GM19397 (cell line): ENCODE measurements at regions not wholly inside any gene's neighbourhood (a gene's known extent, or its start where the extent isn't known, plus 50 kb on each side); places are given as distances from the start of the nearest gene placed in this dataset.
"Not testable (repeated sequence)": the region's sequence is repeated elsewhere in the genome, so short reads cannot be mapped to it uniquely, and the experiment has no call there.

Source experiments
- ATAC-seq: cut with Tn5 transposase; IDR thresholded peaks from one replicate; pipeline ENCODE4 v1.9.1; 2021; ENCODE audit warnings: mild to moderate bottlenecking, moderate library complexity; ENCODE audit not compliant: unreplicated experiment

DNA sequence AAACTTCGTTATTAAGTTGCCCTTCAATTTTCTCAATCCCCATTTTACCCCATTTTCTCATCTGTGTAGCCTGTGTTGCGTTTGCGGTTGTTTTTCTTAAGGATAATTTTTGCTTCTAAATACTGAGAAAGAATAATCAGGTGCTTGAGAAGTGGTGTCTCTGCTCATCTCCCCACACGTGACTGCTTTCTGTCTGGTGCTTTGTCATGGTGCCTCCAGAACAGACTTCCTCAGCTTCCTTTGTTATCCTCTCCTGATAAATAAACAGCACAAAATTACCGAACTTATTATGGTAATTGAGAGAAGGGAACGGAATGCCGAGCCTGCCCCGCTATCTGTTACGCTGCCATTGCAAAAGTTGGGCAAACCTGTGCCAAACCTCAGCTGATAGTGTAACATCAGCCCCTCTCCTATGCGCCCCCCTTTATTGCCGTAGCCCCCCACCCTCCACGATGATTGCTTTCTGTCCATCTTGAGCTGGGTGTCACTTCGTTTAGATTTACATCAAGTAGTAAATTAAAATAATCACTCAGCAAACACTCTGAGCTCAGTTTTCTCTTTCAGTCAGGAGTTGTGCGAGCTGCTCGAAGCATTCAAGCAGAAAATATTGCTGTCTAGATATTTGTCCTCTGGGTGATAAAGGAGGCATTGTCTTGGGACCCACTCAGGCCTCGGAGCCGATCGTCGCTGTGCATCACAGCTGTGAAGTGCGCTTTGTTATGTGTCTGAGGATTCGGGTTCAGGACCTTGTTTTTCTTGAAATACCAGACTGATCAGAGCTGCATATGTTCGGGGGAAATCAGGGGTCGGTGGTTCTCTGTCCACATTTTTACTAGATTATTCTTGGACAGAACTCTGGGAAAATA is 1008.5 kb upstream of the FANCL start:
- ATAC-seq, result no peak

DNA sequence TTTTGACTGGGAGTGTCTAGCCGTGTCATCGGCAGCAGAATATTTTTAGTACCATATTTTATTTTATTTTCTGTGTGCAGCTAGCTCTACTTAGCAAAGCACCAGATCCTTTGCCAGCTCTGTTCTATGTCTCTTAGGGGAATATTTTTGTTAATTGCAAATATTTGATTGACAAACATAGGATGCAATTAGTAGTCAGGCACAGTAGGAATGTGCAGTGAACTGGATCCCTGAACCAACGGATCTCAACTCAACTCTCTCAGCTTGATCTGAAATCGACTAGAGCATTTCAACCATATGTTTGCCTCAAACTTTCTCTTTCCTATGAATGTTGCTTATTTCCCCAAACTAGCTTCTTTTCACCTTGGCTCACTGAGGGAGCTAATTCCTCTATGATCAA is 998.0 kb upstream of the FANCL start:
- no peak for ATAC-seq

DNA sequence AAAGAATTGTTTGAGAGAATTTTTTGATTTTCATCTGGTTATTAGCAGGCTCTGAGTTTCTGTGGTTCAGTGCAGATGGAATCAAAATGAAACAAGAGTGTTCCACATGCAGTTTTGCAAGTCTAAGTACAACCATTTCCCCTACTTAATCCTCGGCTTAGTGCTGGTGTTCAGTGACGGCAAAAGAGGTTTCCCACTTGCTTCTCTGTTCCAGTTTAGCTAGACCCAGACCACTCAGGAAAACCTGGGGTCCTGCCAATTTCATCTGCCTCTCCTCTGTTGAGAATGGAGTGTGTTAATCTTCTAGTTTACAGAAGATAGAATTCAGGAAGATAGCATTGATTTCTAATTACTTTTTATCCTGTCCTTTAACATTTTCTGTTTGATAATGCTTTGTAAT is 996.2 kb upstream of the FANCL start:
- ATAC-seq, result no peak

DNA sequence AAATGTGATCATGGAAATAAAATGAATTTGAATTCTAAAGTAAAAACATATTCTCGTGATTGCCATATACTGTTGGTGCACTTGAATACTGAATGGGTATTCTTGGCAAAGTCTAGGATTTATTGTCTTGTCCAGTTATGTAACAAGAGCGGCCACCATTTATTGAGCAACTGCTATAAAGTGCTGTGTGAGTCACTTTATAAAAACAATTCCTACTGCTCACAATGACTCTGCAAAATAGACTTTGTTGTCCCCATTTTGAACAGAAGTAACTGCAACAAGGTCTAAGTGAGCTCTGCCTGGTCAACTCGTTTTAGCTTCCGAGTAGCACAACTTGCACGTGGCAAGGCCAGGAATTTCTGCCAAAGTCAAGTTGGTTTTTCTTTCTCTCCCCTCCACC is 995.6 kb upstream of the FANCL start:
- ATAC-seq, result no peak

DNA sequence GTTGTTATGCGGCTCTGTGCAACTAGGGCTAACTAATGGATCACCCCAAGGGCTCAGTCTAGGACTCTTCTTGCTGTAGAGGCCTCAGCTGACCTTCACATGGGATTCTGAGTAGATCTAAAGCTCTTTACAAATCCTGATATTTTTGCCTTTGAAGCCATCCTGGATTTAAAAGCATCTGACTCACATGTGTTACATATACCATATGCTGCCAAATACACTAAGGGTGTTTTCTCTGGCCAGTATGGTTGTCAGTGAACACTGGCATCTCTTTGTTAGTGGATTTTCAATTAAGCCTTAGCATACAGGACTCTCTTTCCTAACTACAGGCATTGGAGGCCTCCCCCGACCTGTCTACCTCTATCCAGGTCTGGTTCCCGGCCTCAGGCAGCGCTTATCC is 992.8 kb upstream of the FANCL start:
- no peak for ATAC-seq

DNA sequence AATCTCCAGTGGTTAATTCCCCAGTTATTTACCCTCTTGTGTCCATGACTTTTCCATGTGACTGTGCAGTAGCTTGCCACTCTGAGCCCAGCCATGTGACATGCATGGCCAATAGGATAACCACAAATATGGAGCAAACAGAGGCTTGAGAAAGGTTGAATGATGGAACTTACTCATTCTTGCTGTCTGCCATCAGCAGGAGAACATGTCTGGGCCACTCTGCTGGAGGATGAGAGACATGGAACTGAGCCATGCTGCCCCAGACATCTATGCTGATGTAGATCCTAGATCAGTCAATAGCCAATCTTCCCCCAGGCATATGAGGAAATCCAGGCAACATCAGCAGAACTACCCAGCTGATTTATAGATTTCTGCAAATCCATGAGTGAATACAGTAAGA is 992.3 kb upstream of the FANCL start:
- no peak for ATAC-seq

DNA sequence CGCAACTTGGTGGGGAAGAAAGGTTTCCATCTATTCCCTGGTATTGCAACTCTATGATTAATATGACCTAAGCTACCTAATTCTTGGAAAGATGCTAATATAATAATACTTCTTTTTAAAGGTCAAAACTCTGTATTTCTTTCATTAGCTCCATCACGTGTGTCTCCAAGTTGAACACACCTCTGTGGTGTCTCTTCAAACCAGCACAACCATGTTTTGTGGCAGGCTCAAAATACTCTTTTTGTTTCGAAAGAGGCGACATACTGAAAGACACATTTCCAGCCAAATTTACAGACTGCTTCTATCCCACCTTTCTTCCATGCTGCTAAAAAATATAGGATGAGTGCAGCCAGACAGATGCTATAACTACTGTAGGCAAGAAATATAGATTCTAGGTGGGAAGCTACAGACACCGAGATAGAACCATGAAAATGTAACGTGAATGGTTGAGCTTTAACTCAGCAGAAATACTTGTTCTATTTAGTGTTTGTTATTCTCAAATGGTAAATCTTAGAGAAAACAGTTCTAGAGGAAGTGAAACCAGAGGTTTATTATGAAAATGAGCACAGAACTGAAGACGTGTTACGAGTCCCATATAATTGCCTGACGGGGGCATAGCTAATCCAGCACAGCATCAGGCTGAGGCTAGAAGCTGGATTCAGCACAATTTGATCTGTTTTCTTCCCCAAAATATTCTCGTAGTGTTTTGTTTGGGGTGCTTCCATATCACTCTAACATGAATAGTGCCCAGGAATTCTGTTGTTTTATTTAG is 991.5 kb upstream of the FANCL start:
- ATAC-seq, result peak; percentile 93

DNA sequence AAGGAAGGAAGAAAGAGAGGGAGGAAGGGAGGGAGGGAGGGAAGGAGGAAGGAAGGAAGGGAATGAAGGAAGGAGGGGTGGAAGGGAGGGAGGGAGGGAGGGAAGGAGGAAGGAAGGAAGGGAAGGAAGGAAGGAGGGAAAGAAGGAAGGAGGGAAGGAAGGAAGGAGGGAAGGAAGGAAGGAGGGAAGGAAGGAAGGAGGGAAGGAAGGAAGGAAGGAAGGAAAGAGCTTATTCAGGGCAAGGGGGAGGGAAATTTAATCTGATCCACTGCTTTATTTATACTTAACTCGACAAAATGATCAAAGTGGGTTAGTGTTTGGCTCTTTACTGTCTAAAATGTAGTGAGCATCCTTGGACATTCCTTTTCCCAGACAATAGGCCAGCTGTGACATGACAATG is 985.2 kb upstream of the FANCL start:
- ATAC-seq, result not testable (repeated sequence)

DNA sequence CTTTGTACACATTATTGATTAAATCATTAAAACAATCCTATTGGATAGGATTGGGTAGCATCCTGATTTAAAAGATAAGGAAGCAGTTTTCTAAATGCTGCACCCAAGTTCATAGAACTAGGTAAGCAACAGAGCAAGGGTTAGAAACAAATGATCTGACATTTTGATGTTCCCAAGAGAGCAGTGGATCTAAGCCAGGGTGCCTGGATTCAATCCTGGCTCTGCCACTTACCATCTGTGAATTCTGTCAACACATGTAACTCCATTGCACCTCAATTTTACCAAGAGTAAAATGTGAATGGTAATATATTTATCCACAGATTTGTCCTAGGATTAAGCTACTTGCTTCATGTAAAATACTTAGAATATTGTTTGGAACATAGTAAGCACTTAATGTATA is 982.6 kb upstream of the FANCL start:
- no peak for ATAC-seq

DNA sequence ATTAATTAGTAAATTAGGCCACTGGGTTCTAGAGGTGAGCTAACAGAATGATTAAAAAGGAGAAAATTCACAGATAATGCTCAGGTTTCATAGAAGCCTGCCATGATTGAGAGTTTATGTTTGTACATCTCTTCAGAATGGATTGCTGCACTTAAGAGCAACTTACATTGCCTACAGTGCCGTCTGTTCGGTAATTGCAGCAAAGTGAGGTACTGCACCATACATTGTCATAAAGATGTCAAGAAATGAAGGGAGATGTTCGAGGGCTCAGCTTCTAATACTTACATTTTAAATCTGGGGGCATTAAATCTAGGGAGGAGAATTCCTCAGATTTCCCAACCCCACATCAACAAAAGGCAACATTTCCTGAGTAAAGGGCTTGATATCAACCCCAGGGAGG is 976.2 kb upstream of the FANCL start:
- no peak for ATAC-seq

DNA sequence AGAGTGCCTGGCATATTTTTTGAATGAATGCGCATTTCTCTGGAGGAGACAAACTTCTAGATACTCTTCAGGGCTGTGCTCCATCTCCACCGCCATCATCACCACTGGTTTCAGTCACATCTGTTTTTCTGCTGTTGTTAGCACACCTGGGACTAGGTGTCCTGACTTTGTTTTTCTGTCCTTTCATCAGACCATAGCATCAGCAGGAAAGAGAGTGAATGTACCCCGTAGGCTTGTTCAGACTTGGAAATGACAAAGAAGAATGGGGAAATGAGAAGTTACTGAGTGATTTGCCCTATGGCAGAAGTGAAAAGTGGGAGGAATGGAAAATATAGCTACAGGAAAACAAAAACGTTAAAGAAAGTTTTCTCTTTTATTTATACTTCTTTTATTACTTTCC is 965.2 kb upstream of the FANCL start:
- no peak for ATAC-seq

DNA sequence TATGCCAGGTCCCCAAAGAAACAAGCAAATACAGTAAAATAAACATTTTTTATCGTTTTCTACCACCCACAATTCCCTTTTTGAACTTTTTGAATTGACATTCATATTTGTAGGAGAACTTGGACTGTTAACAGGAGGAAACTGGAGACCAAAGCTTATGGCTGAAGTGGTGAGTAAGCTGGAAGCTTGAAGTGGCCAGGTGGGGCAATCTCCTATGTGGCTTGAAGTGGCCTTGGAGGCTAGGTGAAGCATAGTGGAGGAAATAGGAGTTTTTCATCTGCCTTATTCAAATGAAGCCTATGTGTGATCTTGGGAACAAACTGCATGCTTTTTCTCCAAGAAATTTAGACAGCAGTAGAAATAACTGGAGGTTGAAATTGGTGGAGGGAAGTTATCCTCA is 962.9 kb upstream of the FANCL start:
- no peak for ATAC-seq

DNA sequence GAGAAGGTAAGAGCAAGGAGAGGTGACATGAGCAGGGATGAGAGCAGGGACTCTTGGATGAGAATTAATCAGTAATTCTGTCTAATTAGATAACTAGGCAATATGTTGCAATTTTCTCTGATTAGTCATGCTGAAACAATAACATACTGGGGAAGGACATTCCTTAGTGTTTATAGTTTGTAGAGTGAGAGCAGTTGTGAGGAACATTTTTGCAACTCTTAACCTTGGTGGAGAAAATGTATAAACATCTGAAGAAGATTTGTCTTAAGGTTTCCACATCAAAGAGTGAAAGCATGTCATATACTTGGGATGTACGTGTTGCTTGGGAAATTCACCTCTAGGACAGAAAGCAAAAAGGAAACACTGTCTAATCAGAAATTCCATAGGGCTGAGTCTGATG is 955.4 kb upstream of the FANCL start:
- ATAC-seq, result no peak

DNA sequence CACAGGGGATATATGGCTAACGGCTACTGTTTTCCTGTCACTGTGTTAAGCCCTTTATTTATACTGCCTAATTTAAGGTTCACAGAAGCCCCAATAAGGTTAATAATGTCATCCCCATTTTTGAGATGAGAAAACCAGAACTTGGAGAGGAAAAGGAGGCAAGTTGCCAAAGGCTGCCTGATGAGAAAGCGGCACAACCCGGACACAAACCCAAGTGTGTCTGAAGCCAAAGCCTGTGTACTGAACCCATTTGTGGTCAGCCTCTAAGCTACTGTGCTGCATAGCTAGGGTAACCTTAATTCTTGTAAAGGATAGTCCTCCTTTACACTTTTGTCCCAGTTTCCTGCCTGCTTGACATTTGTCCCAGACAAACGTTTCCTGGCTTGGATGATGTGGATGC is 954.7 kb upstream of the FANCL start:
- ATAC-seq, result no peak

DNA sequence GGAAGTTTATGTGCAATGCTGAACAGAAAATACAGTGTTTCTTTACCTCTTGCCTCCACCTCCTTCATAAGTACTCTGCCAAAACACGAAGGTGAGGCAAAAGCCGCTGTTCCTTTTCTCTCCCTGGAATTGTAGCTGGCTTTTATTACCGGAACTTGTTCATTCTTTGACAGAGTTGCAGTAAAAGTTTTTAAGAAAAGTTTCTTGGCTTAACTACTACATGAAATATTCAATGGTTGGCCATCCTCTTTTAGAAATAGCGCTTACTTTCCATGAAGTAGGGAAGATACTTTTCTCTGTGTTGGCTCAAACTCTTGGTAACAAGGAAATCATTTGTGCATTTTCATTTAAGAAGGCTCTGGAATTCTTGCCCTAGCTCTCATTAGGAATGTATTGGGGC is 950.7 kb upstream of the FANCL start:
- ATAC-seq, result no peak

DNA sequence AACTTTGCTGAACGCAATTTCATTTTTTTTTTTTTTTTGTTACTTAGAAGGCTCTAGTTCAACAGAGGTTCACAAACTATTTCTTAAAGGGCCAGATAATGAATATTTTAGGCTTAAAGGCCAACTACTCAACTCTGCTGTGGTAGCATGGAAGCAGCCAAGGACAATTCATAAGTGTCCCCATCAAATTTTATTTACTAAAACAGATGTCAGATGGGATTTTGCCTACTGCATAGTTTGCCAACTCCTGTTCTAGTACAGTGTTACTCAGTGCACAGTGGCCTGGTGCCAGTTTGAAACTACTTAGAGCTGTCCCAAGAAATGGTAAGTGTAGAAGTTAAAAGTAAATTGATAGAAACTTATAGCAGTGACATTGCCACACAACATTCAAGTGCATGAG is 949.4 kb upstream of the FANCL start:
- no peak for ATAC-seq

DNA sequence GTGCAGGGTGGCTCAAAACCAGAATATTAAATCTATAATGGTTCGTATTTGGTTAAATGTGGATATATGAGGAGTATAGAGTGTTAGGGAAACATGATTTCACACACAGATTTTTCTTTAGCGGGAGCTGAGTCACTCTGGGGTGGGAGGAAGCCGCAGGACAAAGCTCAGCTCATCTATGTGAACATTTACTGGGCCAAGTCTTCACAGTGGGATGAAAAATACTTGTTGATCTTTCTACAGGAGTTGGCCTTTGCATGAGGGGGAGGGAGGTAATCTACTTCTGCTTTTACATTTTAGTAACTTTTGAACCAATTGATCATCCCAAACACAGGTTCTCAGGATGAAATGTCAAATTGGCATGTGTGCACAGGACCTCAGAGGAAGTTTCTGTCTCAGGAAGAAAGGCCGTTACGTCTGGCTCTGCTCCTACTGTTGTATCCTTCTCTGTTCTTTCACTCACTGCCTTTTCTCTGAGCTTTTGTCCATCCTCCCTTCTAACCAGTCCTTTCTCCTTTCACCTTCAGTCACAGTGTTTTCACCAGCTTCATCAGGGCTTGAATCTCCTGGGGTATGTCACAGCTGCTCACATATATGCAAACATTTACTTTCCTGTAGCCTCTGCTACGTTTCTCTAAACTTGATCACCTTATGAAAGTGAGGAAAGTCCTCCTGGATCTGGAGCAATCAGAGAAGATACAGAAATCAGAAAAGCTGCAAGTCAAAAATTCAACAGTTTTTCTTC is 943.3 kb upstream of the FANCL start:
- no peak for ATAC-seq

DNA sequence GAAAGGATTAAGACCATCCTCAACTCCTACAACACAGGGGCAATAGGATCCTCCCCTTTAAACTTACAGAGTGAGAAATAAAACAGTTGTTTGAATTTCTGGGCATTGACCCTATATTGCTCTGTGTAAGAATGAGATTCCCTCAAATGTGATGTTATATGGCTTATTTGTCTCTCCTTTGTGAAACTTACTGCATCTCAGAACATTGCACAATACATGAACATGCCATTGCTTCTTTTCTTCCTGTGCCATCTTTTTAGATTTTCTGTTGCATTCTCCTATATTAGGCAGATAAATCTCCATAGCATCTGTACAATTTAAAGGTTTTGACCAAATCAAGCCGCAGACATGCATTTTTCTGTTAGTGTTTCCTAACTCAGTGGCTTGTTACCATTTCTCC is 941.9 kb upstream of the FANCL start:
- ATAC-seq, result no peak

DNA sequence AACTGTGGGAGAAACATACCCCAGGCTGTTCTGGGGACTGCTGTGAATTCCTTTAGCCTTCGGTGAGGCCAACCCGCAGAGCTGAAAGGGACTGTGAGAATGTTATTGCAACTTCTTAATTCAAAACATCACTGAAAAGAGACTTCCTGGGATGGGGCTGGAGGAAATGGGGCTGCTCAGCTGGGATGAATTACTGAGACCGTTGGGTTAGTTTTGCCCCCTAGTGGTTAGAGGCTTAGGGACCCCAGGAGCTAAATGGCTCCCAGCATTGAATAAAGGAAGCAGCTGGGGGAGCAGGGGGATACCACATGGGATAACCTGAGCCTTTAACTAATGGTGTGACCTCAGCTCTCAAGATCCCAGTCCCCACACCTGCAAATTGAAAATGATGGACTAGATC is 941.1 kb upstream of the FANCL start:
- ATAC-seq, result no peak

DNA sequence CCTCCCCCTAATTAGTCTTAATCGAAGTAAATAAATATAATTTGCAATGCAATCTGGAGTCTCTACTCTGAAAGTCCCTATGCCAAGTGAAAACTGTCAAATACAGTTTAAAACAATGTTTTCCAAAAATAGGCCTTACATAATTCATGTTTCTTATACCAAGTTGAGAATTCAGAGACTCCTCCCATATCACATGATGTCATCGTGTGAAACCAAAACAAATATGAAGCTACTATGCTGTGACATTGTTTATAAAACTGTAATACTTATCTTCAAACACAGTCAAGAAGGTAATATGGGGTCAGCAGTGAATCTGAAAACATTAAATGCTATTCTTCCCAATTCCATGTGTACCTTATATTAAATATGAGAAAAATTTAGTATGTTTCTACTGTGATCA is 940.2 kb upstream of the FANCL start:
- no peak for ATAC-seq

DNA sequence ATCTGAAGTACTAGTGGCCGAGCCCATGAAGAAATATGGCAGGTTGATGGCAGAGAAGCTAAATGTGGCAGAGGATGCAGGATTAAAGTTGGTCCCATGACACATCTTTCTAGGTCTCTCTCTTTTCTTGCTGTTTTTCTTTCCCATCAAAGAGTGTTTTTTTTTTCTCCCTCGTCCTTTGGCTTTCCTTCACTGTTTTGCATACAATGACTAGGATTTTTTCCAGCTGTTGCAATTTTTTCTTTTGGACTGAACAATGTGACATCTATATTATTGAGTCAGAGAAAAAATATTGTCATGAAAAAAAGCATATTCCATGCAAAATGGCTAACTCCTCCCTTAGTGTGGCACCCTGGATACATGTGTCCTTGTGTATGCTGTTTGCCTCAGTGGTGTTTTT is 939.5 kb upstream of the FANCL start:
- no peak for ATAC-seq

DNA sequence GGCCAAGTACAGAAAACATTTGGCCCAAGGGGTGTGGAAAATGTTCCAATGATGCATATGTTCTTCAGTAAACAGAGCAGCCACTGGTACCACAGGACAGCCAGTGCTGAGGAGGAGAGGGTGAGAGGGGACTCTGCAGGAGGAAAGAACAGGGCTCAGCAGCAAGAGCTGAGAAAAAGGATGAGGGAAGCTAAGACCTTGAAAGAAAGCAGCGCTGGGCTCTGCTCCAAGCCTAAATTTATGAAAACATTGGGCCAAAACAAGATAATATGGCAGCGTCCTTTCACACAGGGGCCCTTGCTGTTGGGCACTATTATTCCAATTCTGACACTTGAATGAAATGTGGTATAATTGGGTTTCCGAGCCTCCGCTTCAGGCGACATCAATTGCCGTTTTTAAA is 939.0 kb upstream of the FANCL start:
- no peak for ATAC-seq
